GM19463 (cell line): ENCODE measurements at regions not wholly inside any gene's neighbourhood (a gene's known extent, or its start where the extent isn't known, plus 50 kb on each side); places are given as distances from the start of the nearest gene placed in this dataset.

ENCODE experiments used
- ATAC-seq: cut with Tn5 transposase; IDR thresholded peaks from one replicate; pipeline ENCODE4 v1.9.1; 2021; ENCODE audit warnings: mild to moderate bottlenecking, moderate library complexity; ENCODE audit not compliant: unreplicated experiment

DNA sequence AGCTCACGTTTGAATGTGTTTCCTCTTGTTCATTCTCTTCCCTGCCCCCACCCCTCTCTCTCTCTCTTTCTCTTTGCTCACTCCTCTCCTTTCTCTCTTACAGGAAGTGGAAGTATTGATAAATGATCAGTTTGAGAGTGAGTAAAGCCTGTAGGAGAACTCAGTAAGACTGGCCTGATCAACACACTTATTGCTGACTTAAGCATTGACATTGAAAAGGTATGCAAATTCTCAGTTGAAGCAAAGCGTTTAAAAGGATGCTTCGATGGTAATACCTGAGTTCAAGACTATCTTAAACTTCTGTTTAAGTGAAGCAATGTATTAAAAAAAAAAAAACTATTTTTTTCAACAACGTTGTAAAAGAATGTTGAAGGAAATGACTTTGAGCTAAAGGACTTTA lies 115.7 kb upstream of the DDX18 start:
- no peak for ATAC-seq

- ATAC-seq = no peak
Measured at GRCh38 chr2:117700471-117700870, 114.0 kb upstream of the DDX18 start.

GRCh38 chr2:117701365-117701764 lies 113.1 kb upstream of the DDX18 start:
- no peak for ATAC-seq

DNA sequence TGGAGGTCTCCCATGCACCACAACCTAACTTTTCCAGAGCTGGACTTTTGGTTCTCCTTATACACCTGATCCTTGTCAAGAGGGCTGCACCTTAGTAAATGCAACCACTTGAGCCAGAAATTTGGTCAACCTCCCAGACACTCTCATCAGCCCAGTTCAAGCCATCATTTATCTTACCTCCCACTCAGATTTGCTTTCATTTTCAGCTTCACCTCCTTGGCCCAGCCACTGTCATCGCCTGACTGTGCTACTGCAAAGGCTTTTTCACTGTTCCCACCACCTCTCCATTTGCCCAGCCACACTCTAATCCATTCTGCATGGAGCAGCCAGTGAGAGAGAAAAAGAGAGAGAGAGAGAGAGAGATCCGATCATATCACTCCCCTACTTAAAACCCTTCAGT lies 112.4 kb upstream of the DDX18 start:
- ATAC-seq = no peak

DNA sequence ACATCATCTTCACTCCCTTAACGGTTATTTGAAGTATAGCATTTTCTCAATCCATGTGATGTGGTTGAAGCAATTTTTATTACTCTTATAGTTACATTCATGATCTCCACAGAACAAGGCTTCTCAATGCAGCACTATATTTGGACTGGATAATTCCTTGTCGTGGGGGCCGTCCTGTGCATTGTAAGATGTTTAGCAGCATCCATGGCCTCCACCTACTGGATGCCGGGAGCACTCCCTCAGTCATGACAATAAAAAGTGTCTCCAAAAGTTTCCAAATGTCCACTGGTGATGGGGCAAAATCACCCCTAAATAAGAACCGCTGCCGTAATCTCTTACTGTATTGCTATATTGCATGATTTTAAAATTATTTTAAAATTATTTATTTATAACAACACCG lies 110.6 kb upstream of the DDX18 start:
- ATAC-seq = no peak

- no peak for ATAC-seq
Measured at GRCh38 chr2:117704818-117705217, 109.7 kb upstream of the DDX18 start.

GRCh38 chr2:117707874-117708273 lies 106.6 kb upstream of the DDX18 start:
- no peak for ATAC-seq

GRCh38 chr2:117712684-117713083 lies 101.8 kb upstream of the DDX18 start:
- ATAC-seq = no peak

GRCh38 chr2:117714110-117714509 lies 100.4 kb upstream of the DDX18 start:
- no peak for ATAC-seq

- no peak for ATAC-seq
Measured at GRCh38 chr2:117714745-117715417, 99.6 kb upstream of the DDX18 start.

GRCh38 chr2:117716505-117716904 lies 98.0 kb upstream of the DDX18 start:
- ATAC-seq = no peak

- no peak for ATAC-seq
Measured at GRCh38 chr2:117717072-117717471, 97.4 kb upstream of the DDX18 start.

GRCh38 chr2:117718048-117718447 lies 96.4 kb upstream of the DDX18 start:
- ATAC-seq = no peak

- ATAC-seq = no peak
Measured at GRCh38 chr2:117720765-117721164, 93.7 kb upstream of the DDX18 start.

GRCh38 chr2:117723483-117723882 lies 91.0 kb upstream of the DDX18 start:
- no peak for ATAC-seq

- ATAC-seq = no peak
Measured at GRCh38 chr2:117723888-117724434, 90.5 kb upstream of the DDX18 start.

DNA sequence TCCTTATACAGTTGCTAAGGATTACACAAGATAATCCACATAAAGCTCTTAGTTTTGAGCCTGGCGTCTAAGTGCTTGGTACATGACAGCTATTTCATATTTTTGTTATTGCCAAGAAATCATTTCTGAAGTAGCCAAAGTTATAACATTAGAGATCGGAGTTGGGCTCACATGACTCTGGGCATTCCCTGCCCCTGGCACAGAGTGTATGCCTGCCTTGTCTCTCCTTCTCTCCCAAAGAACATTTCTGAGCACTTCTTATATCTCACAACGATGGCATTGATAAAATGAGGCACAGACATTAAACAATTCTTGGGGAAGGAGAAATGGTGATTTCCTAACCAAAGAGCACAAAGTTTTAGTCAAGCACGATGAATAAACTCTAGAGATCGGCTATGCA lies 87.7 kb upstream of the DDX18 start:
- ATAC-seq = no peak

DNA sequence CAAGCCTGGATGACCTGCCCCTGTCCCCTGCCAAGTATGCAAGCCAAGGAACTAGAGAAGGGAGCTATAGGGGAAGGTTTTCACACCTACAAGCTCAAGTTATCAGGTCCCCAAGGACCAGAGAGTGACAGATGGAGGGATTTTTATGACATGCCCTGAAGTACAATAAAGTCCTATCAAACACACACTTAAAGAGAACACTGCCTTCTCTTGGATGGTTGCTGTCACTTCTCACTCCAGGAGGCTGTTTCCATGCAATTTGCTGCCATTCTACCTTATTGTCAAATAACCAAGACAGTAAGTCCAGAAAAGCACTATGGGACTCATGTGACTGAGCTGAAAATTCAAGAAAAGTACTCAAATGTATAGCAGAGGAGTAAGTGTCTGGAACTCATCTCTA lies 76.6 kb upstream of the DDX18 start:
- no peak for ATAC-seq

- ATAC-seq = no peak
Measured at GRCh38 chr2:117738991-117739839, 75.3 kb upstream of the DDX18 start.

GRCh38 chr2:117745537-117745936 lies 69.0 kb upstream of the DDX18 start:
- no peak for ATAC-seq

DNA sequence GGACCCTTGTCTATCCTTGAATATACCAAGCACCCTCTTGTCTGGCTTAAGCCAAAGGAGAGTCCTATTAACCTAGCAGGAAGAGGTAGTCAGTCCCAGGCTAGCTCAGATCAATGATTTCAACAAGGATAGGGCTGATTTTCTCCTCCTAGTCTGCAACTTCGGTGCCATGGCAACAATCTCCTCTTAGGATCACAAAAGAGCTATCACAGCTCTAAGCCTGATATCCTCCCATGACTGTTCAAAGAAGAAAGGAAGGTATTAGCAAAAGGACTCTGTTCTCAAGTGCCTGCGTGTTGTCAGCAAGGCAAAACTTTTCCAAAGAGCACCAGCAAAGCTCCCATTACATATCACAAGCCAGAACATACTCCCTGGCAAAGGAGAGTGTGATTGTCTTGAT lies 58.7 kb upstream of the DDX18 start:
- no peak for ATAC-seq

DNA sequence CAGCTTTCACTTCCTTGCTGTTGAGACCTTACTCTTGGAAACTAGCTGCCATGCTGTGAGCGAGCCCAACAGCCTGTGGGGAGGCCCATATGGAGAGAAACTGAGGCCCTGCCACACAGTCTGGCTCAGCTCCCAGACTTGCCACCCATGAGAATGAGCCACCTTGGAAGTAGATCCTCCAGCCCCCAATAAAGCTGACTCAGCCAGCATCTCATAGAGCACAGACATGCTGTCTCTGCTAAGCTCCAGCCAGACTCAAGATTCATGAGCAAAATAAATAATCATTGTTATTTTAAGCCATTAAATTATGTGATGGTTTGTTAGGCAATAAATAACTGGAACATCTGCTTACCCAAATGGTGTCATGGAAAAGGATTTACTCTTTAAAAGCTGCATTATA lies 53.6 kb upstream of the DDX18 start:
- no peak for ATAC-seq
